Neural crest cell (in vitro differentiated cells): ENCODE measurements at regions not wholly inside any gene's neighbourhood (a gene's known extent, or its start where the extent isn't known, plus 50 kb on each side); places are given as distances from the start of the nearest gene placed in this dataset.

Source experiments
- DNase-seq: peaks from one replicate; pipeline ENCODE4 v3.0.0; 2021; ENCODE audit warnings: low read depth, mixed read lengths, low spot score
- H3K27ac Mint-ChIP-seq: one replicate; pipeline ENCODE4 v1.8.0; 2021; ENCODE audit warnings: mild to moderate bottlenecking, mixed read lengths; ENCODE audit not compliant: unreplicated experiment
- H3K27me3 Mint-ChIP-seq: 2 replicates; pipeline ENCODE4 v1.8.0; 2021; ENCODE audit warnings: low read depth, mild to moderate bottlenecking, mixed read lengths
- H3K36me3 Mint-ChIP-seq: 2 replicates; pipeline ENCODE4 v1.8.0; 2021; ENCODE audit warnings: low read depth, mild to moderate bottlenecking, mixed read lengths
- H3K4me1 Mint-ChIP-seq: 2 replicates; pipeline ENCODE4 v1.8.0; 2021; ENCODE audit warnings: mixed read lengths
- H3K4me3 Mint-ChIP-seq: one replicate; pipeline ENCODE4 v1.8.0; 2021; ENCODE audit warnings: mild to moderate bottlenecking, mixed read lengths
- H3K9me3 Mint-ChIP-seq: 2 replicates; pipeline ENCODE4 v1.8.0; 2021; ENCODE audit warnings: mixed read lengths
- CTCF ChIP-seq: fragments of 200-600 bp; sonication (generic); conservative IDR thresholded peaks from 2 replicates; pipeline ENCODE4 v1.5.0; 2021; ENCODE audit warnings: antibody characterized with exemption, mild to moderate bottlenecking

- H3K9me3 Mint-ChIP-seq: no peaks in the 10 kb centered on the region
- no peak overlapping the region for H3K27ac Mint-ChIP-seq
- peaks cover 2% of the 10 kb centered on the region for H3K27me3 Mint-ChIP-seq
- peaks cover 15% of the 10 kb centered on the region for H3K4me1 Mint-ChIP-seq
- no peaks in the 10 kb centered on the region for H3K36me3 Mint-ChIP-seq
- H3K4me3 Mint-ChIP-seq: no peak overlapping the region
- TF ChIP-seq CTCF: no peak
- DNase-seq: no peak
Measured at GRCh38 chr17:79478051-79478461, 132.8 kb downstream of the RBFOX3 start.

- peak overlapping the region; percentile 40 for H3K27ac Mint-ChIP-seq
Measured at GRCh38 chr17:79476074-79476652, 134.7 kb downstream of the RBFOX3 start.

GRCh38 chr17:79473876-79474440 is 136.9 kb downstream of the RBFOX3 start:
- no peaks in the 10 kb centered on the region for H3K36me3 Mint-ChIP-seq
- no peak overlapping the region for H3K4me3 Mint-ChIP-seq
- H3K27me3 Mint-ChIP-seq: peaks cover 2% of the 10 kb centered on the region
- no peak for TF ChIP-seq CTCF
- H3K4me1 Mint-ChIP-seq: peaks cover 6% of the 10 kb centered on the region
- H3K27ac Mint-ChIP-seq: peak overlapping the region; percentile 3
- H3K9me3 Mint-ChIP-seq: peaks cover 2% of the 10 kb centered on the region
- DNase-seq: no peak

More at GRCh38 chr17:79476074-79476652, 134.7 kb downstream of the RBFOX3 start:
- Mint-ChIP-seq H3K4me3 (no peak overlapping the region), H3K36me3 (no peaks in the 10 kb centered on the region), H3K9me3 (peaks cover 2% of the 10 kb centered on the region), H3K4me1 (peaks cover 6% of the 10 kb centered on the region), H3K27me3 (peaks cover 2% of the 10 kb centered on the region)
- no peak for DNase-seq
- TF ChIP-seq CTCF: no peak

- TF ChIP-seq CTCF: no peak
- DNase-seq: no peak
- no peak overlapping the region for H3K4me3 Mint-ChIP-seq
- peak overlapping the region; percentile 3 for H3K27ac Mint-ChIP-seq
- peaks cover 2% of the 10 kb centered on the region for H3K27me3 Mint-ChIP-seq
- peaks cover 6% of the 10 kb centered on the region for H3K4me1 Mint-ChIP-seq
- H3K9me3 Mint-ChIP-seq: peaks cover 2% of the 10 kb centered on the region
- no peaks in the 10 kb centered on the region for H3K36me3 Mint-ChIP-seq
Measured at GRCh38 chr17:79473111-79473875, 137.6 kb downstream of the RBFOX3 start.

- H3K4me3 Mint-ChIP-seq: no peak overlapping the region
- DNase-seq: no peak
- H3K27ac Mint-ChIP-seq: no peak overlapping the region
- H3K27me3 Mint-ChIP-seq: no peaks in the 10 kb centered on the region
- H3K9me3 Mint-ChIP-seq: peaks cover 2% of the 10 kb centered on the region
- H3K36me3 Mint-ChIP-seq: no peaks in the 10 kb centered on the region
- no peak for TF ChIP-seq CTCF
- H3K4me1 Mint-ChIP-seq: peaks cover 2% of the 10 kb centered on the region
Measured at GRCh38 chr17:79470754-79471153, 140.1 kb downstream of the RBFOX3 start.
